ENCODE measurements at regions not wholly inside any gene's neighbourhood (a gene's known extent, or its start where the extent isn't known, plus 50 kb on each side); places are given as distances from the start of the nearest gene placed in this dataset.
"Not testable (repeated sequence)": the region's sequence is repeated elsewhere in the genome, so short reads cannot be mapped to it uniquely, and the experiment has no call there.

GRCh38 chr11:29050962-29051361 lies 942.8 kb downstream of the METTL15 start:
- TF ChIP-seq, protein P1, sequence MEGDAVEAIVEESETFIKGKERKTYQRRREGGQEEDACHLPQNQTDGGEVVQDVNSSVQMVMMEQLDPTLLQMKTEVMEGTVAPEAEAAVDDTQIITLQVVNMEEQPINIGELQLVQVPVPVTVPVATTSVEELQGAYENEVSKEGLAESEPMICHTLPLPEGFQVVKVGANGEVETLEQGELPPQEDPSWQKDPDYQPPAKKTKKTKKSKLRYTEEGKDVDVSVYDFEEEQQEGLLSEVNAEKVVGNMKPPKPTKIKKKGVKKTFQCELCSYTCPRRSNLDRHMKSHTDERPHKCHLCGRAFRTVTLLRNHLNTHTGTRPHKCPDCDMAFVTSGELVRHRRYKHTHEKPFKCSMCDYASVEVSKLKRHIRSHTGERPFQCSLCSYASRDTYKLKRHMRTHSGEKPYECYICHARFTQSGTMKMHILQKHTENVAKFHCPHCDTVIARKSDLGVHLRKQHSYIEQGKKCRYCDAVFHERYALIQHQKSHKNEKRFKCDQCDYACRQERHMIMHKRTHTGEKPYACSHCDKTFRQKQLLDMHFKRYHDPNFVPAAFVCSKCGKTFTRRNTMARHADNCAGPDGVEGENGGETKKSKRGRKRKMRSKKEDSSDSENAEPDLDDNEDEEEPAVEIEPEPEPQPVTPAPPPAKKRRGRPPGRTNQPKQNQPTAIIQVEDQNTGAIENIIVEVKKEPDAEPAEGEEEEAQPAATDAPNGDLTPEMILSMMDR (IDR thresholded peaks at IDR 0.05 in 4 of 5, conservative IDR thresholded peaks at IDR 0.05 in 1 of 5) = not testable (repeated sequence)
- TF ChIP-seq POLR2A (IDR thresholded peaks at IDR 0.05) = not testable (repeated sequence)
